NB4 (cell line): ENCODE measurements at regions not wholly inside any gene's neighbourhood (a gene's known extent, or its start where the extent isn't known, plus 50 kb on each side); places are given as distances from the start of the nearest gene placed in this dataset.

Source experiments
- DNase-seq: peaks from one replicate; pipeline ENCODE4 v3.0.0; 2010; ENCODE audit warnings: low read depth
- H3K4me3 ChIP-seq: one replicate; pipeline ENCODE4 v1.5.1; 2011; ENCODE audit warnings: mild to moderate bottlenecking, low read depth, low read length, moderate library complexity
- MYC ChIP-seq: IDR thresholded peaks from 2 replicates; pipeline ENCODE4 v1.6.1; 2011; ENCODE audit warnings: low read depth, low read length
- POLR2A ChIP-seq: IDR thresholded peaks from 2 replicates; pipeline ENCODE4 v1.6.1; 2011; ENCODE audit warnings: mild to moderate bottlenecking; ENCODE audit not compliant: insufficient read length; ENCODE audit errors: extremely low read depth
- TF ChIP-seq, protein P1 (sequence below): IDR thresholded peaks from 2 replicates; pipeline ENCODE4 v1.6.1; 2011; ENCODE audit warnings: low read depth, low read length
- TF ChIP-seq, protein P2 (sequence below): IDR thresholded peaks from one replicate; pipeline ENCODE4 v1.5.1; 2012; ENCODE audit warnings: low read depth, low read length

DNA sequence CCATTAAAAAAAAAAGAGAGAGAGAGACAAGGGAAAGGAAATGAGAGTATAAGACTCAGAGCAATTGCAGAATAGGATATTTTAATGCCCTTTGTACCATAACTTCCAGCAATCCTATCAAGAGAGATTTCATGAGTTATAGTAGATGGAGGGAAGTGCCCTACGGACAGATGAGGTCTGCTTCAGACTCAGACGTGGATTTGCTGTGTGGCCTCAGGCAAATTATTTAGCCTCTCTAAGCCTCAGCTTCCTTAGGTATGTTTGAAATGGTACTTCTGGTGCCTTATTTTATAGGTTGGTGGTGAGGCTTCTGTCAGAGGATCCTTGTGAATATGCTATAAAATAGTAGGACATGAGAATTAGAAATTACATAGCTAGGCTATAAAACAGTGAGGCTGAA is 448.2 kb downstream of the EDEM1 start:
- TF ChIP-seq POLR2A (no peak), MYC (no peak)
- TF ChIP-seq, protein P1, sequence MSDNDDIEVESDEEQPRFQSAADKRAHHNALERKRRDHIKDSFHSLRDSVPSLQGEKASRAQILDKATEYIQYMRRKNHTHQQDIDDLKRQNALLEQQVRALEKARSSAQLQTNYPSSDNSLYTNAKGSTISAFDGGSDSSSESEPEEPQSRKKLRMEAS = no peak
- TF ChIP-seq, protein P2, sequence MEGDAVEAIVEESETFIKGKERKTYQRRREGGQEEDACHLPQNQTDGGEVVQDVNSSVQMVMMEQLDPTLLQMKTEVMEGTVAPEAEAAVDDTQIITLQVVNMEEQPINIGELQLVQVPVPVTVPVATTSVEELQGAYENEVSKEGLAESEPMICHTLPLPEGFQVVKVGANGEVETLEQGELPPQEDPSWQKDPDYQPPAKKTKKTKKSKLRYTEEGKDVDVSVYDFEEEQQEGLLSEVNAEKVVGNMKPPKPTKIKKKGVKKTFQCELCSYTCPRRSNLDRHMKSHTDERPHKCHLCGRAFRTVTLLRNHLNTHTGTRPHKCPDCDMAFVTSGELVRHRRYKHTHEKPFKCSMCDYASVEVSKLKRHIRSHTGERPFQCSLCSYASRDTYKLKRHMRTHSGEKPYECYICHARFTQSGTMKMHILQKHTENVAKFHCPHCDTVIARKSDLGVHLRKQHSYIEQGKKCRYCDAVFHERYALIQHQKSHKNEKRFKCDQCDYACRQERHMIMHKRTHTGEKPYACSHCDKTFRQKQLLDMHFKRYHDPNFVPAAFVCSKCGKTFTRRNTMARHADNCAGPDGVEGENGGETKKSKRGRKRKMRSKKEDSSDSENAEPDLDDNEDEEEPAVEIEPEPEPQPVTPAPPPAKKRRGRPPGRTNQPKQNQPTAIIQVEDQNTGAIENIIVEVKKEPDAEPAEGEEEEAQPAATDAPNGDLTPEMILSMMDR = no peak
- H3K4me3 ChIP-seq = no peak overlapping the region

DNA sequence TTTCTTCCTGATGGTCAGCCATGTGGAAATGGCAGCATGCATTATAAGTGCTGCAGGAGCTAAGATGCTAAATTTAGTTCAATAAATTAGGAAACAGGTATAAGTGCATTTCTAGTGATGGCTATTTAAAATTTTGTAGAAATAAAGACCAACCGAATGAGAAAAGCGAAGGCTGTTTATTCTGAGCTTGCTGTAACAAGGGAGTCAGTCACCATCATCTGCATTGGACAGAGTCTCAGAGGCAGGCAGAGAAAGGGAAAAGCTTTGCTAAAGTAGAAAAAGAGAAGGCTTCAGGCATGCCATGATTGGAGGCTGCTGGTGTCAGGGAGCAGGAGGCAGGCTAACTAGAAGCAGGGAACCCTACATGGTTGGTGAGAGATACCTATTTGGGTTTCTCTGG is 451.0 kb downstream of the EDEM1 start:
- no peak overlapping the region for H3K4me3 ChIP-seq
- TF ChIP-seq, protein P2 = no peak
- TF ChIP-seq, protein P1 = no peak
- TF ChIP-seq POLR2A = no peak
- TF ChIP-seq MYC = no peak
- no peak for DNase-seq

More for the DNA sequence above, 448.2 kb downstream of the EDEM1 start:
- DNase-seq = no peak

DNA sequence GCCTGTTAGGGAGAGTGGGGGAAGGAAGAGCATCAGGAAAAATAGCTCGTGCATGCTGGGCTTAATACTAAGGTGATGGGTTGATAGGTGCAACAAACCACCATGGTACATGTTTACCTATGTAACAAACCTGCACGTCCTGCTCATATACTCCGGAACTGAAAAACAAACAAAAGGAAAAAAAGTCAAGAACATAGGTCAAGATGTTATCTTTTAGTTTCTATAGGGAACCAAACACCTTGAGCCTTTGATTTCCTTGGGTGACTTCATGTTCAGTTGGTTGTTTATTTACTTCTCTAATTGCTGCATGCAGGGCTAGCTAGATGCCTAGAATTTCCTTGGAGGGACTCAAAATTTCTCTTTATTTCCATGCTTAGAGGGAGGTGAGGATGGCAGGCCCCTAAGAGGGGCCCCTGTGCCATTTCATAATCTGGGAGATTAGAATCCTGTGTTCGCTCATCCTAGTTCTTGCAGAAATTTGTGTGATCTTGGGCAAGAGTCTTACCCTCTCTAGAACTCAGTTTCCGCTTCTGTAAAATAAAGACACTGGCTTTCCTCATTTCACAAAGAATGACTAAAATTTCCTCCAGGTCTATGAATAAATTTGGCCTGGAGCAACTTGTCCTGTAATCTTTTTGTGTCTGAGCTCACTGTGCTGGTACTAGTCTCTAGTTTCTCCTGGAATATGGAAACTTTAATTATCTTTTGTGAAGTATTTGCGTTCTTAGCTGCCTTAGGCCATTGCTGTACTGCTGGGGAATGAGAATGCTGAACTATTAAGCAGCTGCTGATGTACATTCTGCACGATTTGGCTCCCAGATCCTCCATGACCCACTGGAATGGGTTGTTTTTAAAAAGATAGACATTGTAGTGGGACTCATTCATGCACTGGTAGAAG is 457.5 kb downstream of the EDEM1 start:
- TF ChIP-seq, protein P2 = no peak
- no peak for TF ChIP-seq MYC
- TF ChIP-seq POLR2A = no peak
- TF ChIP-seq, protein P1 = no peak
- H3K4me3 ChIP-seq = no peak overlapping the region
- DNase-seq = no peak

DNA sequence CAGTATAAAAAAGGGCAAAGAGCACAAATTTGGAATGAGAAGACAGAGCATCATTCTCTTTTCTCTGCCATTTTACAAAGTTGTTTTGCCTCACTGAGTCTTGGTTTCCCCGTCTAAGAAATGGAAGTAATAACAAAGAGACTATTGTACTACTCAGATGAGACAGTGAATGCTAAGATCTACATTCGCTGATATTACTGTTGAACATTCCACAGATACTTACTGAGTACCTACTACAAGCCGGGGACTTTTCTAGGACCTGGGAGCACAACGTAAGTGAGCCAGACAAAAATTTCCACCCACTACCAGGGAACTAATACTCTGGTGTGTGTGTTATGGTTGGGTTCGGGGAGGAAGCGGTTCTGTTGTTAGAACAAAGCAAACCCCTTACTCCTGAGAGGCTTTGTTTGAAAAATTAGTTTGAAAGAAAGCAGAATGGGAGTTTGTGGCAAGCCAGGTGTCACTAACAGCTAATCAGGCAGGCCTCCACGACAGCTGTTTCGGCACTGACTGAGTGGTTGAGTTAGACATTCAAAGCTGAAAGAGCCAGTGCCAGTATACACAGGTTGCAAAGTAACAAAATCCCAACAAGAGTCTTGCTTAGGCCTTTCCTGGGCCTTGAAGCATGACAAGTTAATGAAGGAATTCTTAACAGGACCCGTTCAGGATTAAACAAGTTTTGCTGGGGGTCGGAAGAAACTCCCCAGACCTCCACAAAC is 458.3 kb downstream of the EDEM1 start:
- no peak for DNase-seq
- no peak overlapping the region for H3K4me3 ChIP-seq
- TF ChIP-seq, protein P1 = no peak
- TF ChIP-seq MYC = no peak
- TF ChIP-seq, protein P2 = no peak
- no peak for TF ChIP-seq POLR2A

DNA sequence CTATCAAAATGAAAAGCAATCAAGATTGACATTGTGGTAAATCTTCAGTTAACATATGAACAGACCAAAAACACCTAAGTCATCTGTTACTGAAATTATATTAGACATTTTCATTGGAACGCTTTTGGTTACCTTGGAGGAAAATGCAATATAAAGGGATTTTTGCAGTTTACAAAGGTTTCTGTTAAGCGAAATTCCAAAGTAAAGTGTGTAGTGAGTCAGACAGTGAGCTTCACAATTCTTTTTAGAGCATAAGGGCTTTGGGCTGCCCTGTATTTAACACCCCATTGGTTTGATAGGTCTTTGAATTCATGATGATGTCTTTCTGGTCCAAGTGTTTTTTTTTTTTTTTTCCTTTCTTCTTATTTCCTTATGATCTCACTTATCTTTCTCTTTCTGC is 462.8 kb downstream of the EDEM1 start:
- no peak for DNase-seq
- no peak overlapping the region for H3K4me3 ChIP-seq
- TF ChIP-seq, protein P2 = no peak
- TF ChIP-seq, protein P1 = no peak
- TF ChIP-seq POLR2A = no peak
